ENCODE measurements at regions not wholly inside any gene's neighbourhood (a gene's known extent, or its start where the extent isn't known, plus 50 kb on each side); places are given as distances from the start of the nearest gene placed in this dataset.

GRCh38 chr6:21915707-21916260 is 322.2 kb downstream of the SOX4 start:
- no peaks in the 10 kb centered on the region; the same call in 1 of the 2 replicates for H3K36me3 ChIP-seq (ENCODE audit: control insufficient read depth, insufficient read depth, low read length)
- DNase-seq (ENCODE audit: low read depth, low spot score) = no peak
- no peaks in the 10 kb centered on the region for H3K27me3 ChIP-seq (ENCODE audit: control insufficient read depth, insufficient read depth, low read length)
- H3K4me3 ChIP-seq (ENCODE audit: low read depth in 2 of 2, low read length in 2 of 2) = peak overlapping the region in 1 of 2 experiments; percentile 25; a peak in 1 of 4 replicates
- no peaks in the 10 kb centered on the region; the same call in 1 of the 2 replicates for H3K4me1 ChIP-seq (ENCODE audit: control insufficient read depth, insufficient read depth, low read length)
- ChIA-PET POLR2A (no interaction called here), CTCF (interaction anchor here (0.6 kb wide), 2 partner anchors 905 to 1499 kb away, joined by 3 to 4 read pairs; no protein-coding TSS in a partner anchor)
- in situ Hi-C loops (cut with HindIII; ENCODE audit: low pct_unique_long_range_greater_than_20kb, low sequenced_read_pairs) (no loop called here), intact Hi-C loops (cut with micrococcal nuclease; ENCODE audit: unreplicated experiment) (loop anchor here (10.0 kb wide), 1 partner anchor 161 kb away; no protein-coding TSS in a partner anchor)
- no TSS peak for BruUV-seq (replicated peaks)
- no peaks in the 10 kb centered on the region for H3K9me3 ChIP-seq (ENCODE audit: control insufficient read depth, insufficient read depth, low read depth, low read length)
- peak overlapping the region; percentile 46; the same call in 1 of the 2 replicates for H3K27ac ChIP-seq (ENCODE audit: low read length)
- TF ChIP-seq REST (IDR thresholded peaks at IDR 0.05; ENCODE audit: insufficient read depth in 1 of 2, low read depth in 2 of 2, low read length in 1 of 2) (no peak), POLR2AphosphoS5 (IDR thresholded peaks at IDR 0.05; ENCODE audit: low read depth, low read length) (no peak), TCF7L2 (IDR thresholded peaks at IDR 0.05; ENCODE audit: low read depth, low read length) (no peak), CTCF (IDR thresholded peaks at IDR 0.05) (no peak)
- ATAC-seq = peak; percentile 53; the same call in 1 of the 2 replicates

- POLR2A ChIA-PET = no interaction called here
- no peak for DNase-seq (ENCODE audit: low read depth, low spot score)
Observed at GRCh38 chr6:21918041-21918440, 324.5 kb downstream of the SOX4 start.

More at GRCh38 chr6:21918041-21918440, 324.5 kb downstream of the SOX4 start:
- ATAC-seq = 0 out of 2 replicates have a peak, but pooled peaks have one; percentile 34
- in situ Hi-C loops (cut with HindIII; ENCODE audit: low pct_unique_long_range_greater_than_20kb, low sequenced_read_pairs) = no loop called here
- Histone ChIP-seq H3K4me3 (ENCODE audit: low read depth in 2 of 2, low read length in 2 of 2) (no peak overlapping the region), H3K27ac (ENCODE audit: low read length) (no peak overlapping the region; the same call in 1 of the 2 replicates), H3K36me3 (ENCODE audit: control insufficient read depth, insufficient read depth, low read length) (no peaks in the 10 kb centered on the region; the same call in 1 of the 2 replicates), H3K27me3 (ENCODE audit: control insufficient read depth, insufficient read depth, low read length) (no peaks in the 10 kb centered on the region), H3K4me1 (ENCODE audit: control insufficient read depth, insufficient read depth, low read length) (no peaks in the 10 kb centered on the region; the same call in 1 of the 2 replicates), H3K9me3 (ENCODE audit: control insufficient read depth, insufficient read depth, low read depth, low read length) (no peaks in the 10 kb centered on the region)
- CTCF ChIA-PET = no interaction called here
- BruUV-seq (replicated peaks) = no TSS peak
- intact Hi-C loops (cut with micrococcal nuclease; ENCODE audit: unreplicated experiment) = loop anchor here (10.0 kb wide), 1 partner anchor 163 kb away; no protein-coding TSS in a partner anchor
- no peak for TF ChIP-seq REST (IDR thresholded peaks at IDR 0.05; ENCODE audit: insufficient read depth in 1 of 2, low read depth in 2 of 2, low read length in 1 of 2)
- TF ChIP-seq CTCF (IDR thresholded peaks at IDR 0.05) = no peak
- TF ChIP-seq POLR2AphosphoS5 (IDR thresholded peaks at IDR 0.05; ENCODE audit: low read depth, low read length) = no peak
- no peak for TF ChIP-seq SIN3A (IDR thresholded peaks at IDR 0.05; ENCODE audit: borderline replicate concordance, insufficient read depth, low read depth, low read length)
- no peak for TF ChIP-seq TCF7L2 (IDR thresholded peaks at IDR 0.05; ENCODE audit: low read depth, low read length)
